BJ (cell line): ENCODE measurements at regions not wholly inside any gene's neighbourhood (a gene's known extent, or its start where the extent isn't known, plus 50 kb on each side); places are given as distances from the start of the nearest gene placed in this dataset.

Experiments used
- CTCF ChIA-PET: fragments of 350-600 bp; formaldehyde crosslinking; extraction: SDS; loops from one replicate; lab custom pipeline; 2021; ENCODE audit warnings: antibody characterized with exemption, inconsistent platforms; lab: Yijun Ruan, JAX
- POLR2A ChIA-PET: fragments of 300-600 bp; sonication (Branson Sonifier 250); formaldehyde crosslinking; extraction: SDS; loops from one replicate; lab custom pipeline; 2021; ENCODE audit warnings: antibody characterized with exemption; lab: Charles Lee
- DNase-seq: peaks from one replicate; pipeline ENCODE4 v3.0.0-alpha.2; 2011; ENCODE audit warnings: low read depth
- H3K27me3 ChIP-seq: 2 replicates; pipeline ENCODE4 v1.6.0; 2011; ENCODE audit warnings: low read length; ENCODE audit not compliant: control insufficient read depth, insufficient read depth
- H3K36me3 ChIP-seq: 2 replicates; pipeline ENCODE4 v1.5.1; 2011; ENCODE audit warnings: low read length; ENCODE audit not compliant: control insufficient read depth, insufficient read depth
- H3K4me3 ChIP-seq: 2 replicates; pipeline ENCODE4 v1.5.1; 2011; ENCODE audit warnings: low read depth, mild to moderate bottlenecking, control low read depth, low read length
- TF ChIP-seq, protein P1 (sequence below): IDR thresholded peaks from 2 replicates; pipeline ENCODE4 v1.5.1; 2011; ENCODE audit warnings: low read depth, mild to moderate bottlenecking, control low read depth, inconsistent platforms, low read length, moderate library complexity; ENCODE audit not compliant: insufficient read depth

GRCh38 chr2:155442088-155442487 is 743.6 kb downstream of the KCNJ3 start:
- no peak overlapping the region for H3K4me3 ChIP-seq
- no peaks in the 10 kb centered on the region for H3K36me3 ChIP-seq
- no peak for DNase-seq
- POLR2A ChIA-PET = no interaction called here
- TF ChIP-seq, protein P1, sequence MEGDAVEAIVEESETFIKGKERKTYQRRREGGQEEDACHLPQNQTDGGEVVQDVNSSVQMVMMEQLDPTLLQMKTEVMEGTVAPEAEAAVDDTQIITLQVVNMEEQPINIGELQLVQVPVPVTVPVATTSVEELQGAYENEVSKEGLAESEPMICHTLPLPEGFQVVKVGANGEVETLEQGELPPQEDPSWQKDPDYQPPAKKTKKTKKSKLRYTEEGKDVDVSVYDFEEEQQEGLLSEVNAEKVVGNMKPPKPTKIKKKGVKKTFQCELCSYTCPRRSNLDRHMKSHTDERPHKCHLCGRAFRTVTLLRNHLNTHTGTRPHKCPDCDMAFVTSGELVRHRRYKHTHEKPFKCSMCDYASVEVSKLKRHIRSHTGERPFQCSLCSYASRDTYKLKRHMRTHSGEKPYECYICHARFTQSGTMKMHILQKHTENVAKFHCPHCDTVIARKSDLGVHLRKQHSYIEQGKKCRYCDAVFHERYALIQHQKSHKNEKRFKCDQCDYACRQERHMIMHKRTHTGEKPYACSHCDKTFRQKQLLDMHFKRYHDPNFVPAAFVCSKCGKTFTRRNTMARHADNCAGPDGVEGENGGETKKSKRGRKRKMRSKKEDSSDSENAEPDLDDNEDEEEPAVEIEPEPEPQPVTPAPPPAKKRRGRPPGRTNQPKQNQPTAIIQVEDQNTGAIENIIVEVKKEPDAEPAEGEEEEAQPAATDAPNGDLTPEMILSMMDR = no peak
- CTCF ChIA-PET = no interaction called here
- no peaks in the 10 kb centered on the region for H3K27me3 ChIP-seq

- DNase-seq = no peak
- POLR2A ChIA-PET = no interaction called here
- no peaks in the 10 kb centered on the region for H3K36me3 ChIP-seq
- TF ChIP-seq, protein P1 = no peak
- CTCF ChIA-PET = no interaction called here
- no peaks in the 10 kb centered on the region for H3K27me3 ChIP-seq
- H3K4me3 ChIP-seq = no peak overlapping the region
Measured at GRCh38 chr2:155431004-155431507, 732.6 kb downstream of the KCNJ3 start.

- DNase-seq = no peak
- Histone ChIP-seq H3K27me3 (no peaks in the 10 kb centered on the region), H3K4me3 (no peak overlapping the region), H3K36me3 (no peaks in the 10 kb centered on the region)
- TF ChIP-seq, protein P1 = no peak
- POLR2A ChIA-PET = no interaction called here
- CTCF ChIA-PET = no interaction called here
Measured at GRCh38 chr2:155427470-155427869, 729.0 kb downstream of the KCNJ3 start.

- H3K4me3 ChIP-seq = no peak overlapping the region
- no peak for DNase-seq
- no peaks in the 10 kb centered on the region for H3K27me3 ChIP-seq
- no peaks in the 10 kb centered on the region for H3K36me3 ChIP-seq
- POLR2A ChIA-PET = no interaction called here
- CTCF ChIA-PET = no interaction called here
- TF ChIP-seq, protein P1 = no peak
Measured at GRCh38 chr2:155424518-155424917, 726.0 kb downstream of the KCNJ3 start.

- POLR2A ChIA-PET = no interaction called here
- TF ChIP-seq, protein P1 = no peak
Measured at GRCh38 chr2:155418753-155419152, 720.3 kb downstream of the KCNJ3 start.

More at GRCh38 chr2:155418753-155419152, 720.3 kb downstream of the KCNJ3 start:
- DNase-seq = no peak
- CTCF ChIA-PET = no interaction called here
- no peaks in the 10 kb centered on the region for H3K27me3 ChIP-seq
- H3K4me3 ChIP-seq = no peak overlapping the region
- H3K36me3 ChIP-seq = no peaks in the 10 kb centered on the region
